ENCODE measurements at regions not wholly inside any gene's neighbourhood (a gene's known extent, or its start where the extent isn't known, plus 50 kb on each side); places are given as distances from the start of the nearest gene placed in this dataset.

GRCh38 chr1:36613721-36614120 is 131.0 kb upstream of the CSF3R start:
- no peak for TF ChIP-seq CTCF (IDR thresholded peaks at IDR 0.05)
- CTCF ChIA-PET: no interaction called here
- Histone ChIP-seq H3K36me3 (ENCODE audit: insufficient read depth, low read length) (no peaks in the 10 kb centered on the region), H3K27me3 (ENCODE audit: control insufficient read depth in 1 of 2, insufficient read depth in 2 of 2, low read length in 2 of 2) (no peaks in the 10 kb centered on the region), H3K9me3 (ENCODE audit: control insufficient read depth in 1 of 2, insufficient read depth in 1 of 2, low read length in 2 of 2) (no peaks in the 10 kb centered on the region), H3K4me1 (ENCODE audit: insufficient read depth, low read length) (no peaks in the 10 kb centered on the region), H3K27ac (ENCODE audit: low read depth in 1 of 2, low read length in 2 of 2) (no peak overlapping the region), H3K4me3 (ENCODE audit: low read length) (no peak overlapping the region)
- no peaks in the 10 kb centered on the region for H3K9me3 Mint-ChIP-seq
- ATAC-seq (ENCODE audit: poor library complexity) (no peak), DNase-seq (no peak)
- no peak overlapping the region for H3K27ac Mint-ChIP-seq
- H3K4me3 Mint-ChIP-seq: no peak overlapping the region
- no peaks in the 10 kb centered on the region for H3K4me1 Mint-ChIP-seq (ENCODE audit: low read depth)
- H3K27me3 Mint-ChIP-seq: peaks cover 5% of the 10 kb centered on the region
- no peaks in the 10 kb centered on the region for H3K36me3 Mint-ChIP-seq (ENCODE audit: low read depth)
- POLR2A ChIA-PET: no interaction called here
- intact Hi-C loops (cut with DNase I, micrococcal nuclease): no loop called here

GRCh38 chr1:36612881-36613280 is 130.2 kb upstream of the CSF3R start:
- ATAC-seq (ENCODE audit: poor library complexity) (no peak), DNase-seq (no peak)
- H3K9me3 Mint-ChIP-seq: no peaks in the 10 kb centered on the region
- Histone ChIP-seq H3K27ac (ENCODE audit: low read depth in 1 of 2, low read length in 2 of 2) (no peak overlapping the region), H3K9me3 (ENCODE audit: control insufficient read depth in 1 of 2, insufficient read depth in 1 of 2, low read length in 2 of 2) (no peaks in the 10 kb centered on the region), H3K4me1 (ENCODE audit: insufficient read depth, low read length) (peaks cover under 1% of the 10 kb centered on the region), H3K4me3 (ENCODE audit: low read length) (no peak overlapping the region), H3K36me3 (ENCODE audit: insufficient read depth, low read length) (no peaks in the 10 kb centered on the region), H3K27me3 (ENCODE audit: control insufficient read depth in 1 of 2, insufficient read depth in 2 of 2, low read length in 2 of 2) (no peaks in the 10 kb centered on the region)
- H3K4me1 Mint-ChIP-seq (ENCODE audit: low read depth): no peaks in the 10 kb centered on the region
- CTCF ChIA-PET: no interaction called here
- POLR2A ChIA-PET: no interaction called here
- no peaks in the 10 kb centered on the region for H3K36me3 Mint-ChIP-seq (ENCODE audit: low read depth)
- intact Hi-C loops (cut with DNase I, micrococcal nuclease): no loop called here
- H3K27ac Mint-ChIP-seq: no peak overlapping the region
- no peak for TF ChIP-seq CTCF (IDR thresholded peaks at IDR 0.05)
- peaks cover 5% of the 10 kb centered on the region for H3K27me3 Mint-ChIP-seq
- no peak overlapping the region for H3K4me3 Mint-ChIP-seq

GRCh38 chr1:36612121-36612520 is 129.4 kb upstream of the CSF3R start:
- Mint-ChIP-seq H3K36me3 (ENCODE audit: low read depth) (no peaks in the 10 kb centered on the region), H3K9me3 (no peaks in the 10 kb centered on the region), H3K4me1 (ENCODE audit: low read depth) (peaks cover 1% of the 10 kb centered on the region), H3K27ac (no peak overlapping the region), H3K4me3 (no peak overlapping the region), H3K27me3 (peaks cover 5% of the 10 kb centered on the region)
- CTCF ChIA-PET: no interaction called here
- H3K4me1 ChIP-seq (ENCODE audit: insufficient read depth, low read length): peaks cover 8% of the 10 kb centered on the region
- H3K9me3 ChIP-seq (ENCODE audit: control insufficient read depth in 1 of 2, insufficient read depth in 1 of 2, low read length in 2 of 2): no peaks in the 10 kb centered on the region
- DNase-seq (no peak), ATAC-seq (ENCODE audit: poor library complexity) (no peak)
- H3K27ac ChIP-seq (ENCODE audit: low read depth in 1 of 2, low read length in 2 of 2): no peak overlapping the region
- TF ChIP-seq CTCF (IDR thresholded peaks at IDR 0.05): no peak
- H3K27me3 ChIP-seq (ENCODE audit: control insufficient read depth in 1 of 2, insufficient read depth in 2 of 2, low read length in 2 of 2): no peaks in the 10 kb centered on the region
- H3K36me3 ChIP-seq (ENCODE audit: insufficient read depth, low read length): no peaks in the 10 kb centered on the region
- H3K4me3 ChIP-seq (ENCODE audit: low read length): no peak overlapping the region
- intact Hi-C loops (cut with DNase I, micrococcal nuclease): no loop called here
- POLR2A ChIA-PET: no interaction called here

All from CD4-positive, alpha-beta T cell (primary cell).